ENCODE measurements at regions not wholly inside any gene's neighbourhood (a gene's known extent, or its start where the extent isn't known, plus 50 kb on each side); places are given as distances from the start of the nearest gene placed in this dataset.

GRCh38 chr13:75945841-75946482 lies 309.8 kb downstream of the LMO7 start:
- DNase-seq (ENCODE audit: low spot score): no peak

- DNase-seq (ENCODE audit: low spot score): no peak
These were observed 302.9 kb downstream of the LMO7 start for GRCh38 chr13:75938811-75939560.

GRCh38 chr13:75936791-75937190 lies 300.7 kb downstream of the LMO7 start:
- no peak for DNase-seq (ENCODE audit: low spot score)

GRCh38 chr13:75935805-75936204 lies 299.7 kb downstream of the LMO7 start:
- no peak for DNase-seq (ENCODE audit: low spot score)

- DNase-seq (ENCODE audit: low spot score): no peak
These were observed 298.8 kb downstream of the LMO7 start for GRCh38 chr13:75934889-75935288.

GRCh38 chr13:75932636-75933035 lies 296.5 kb downstream of the LMO7 start:
- DNase-seq (ENCODE audit: low spot score): no peak

GRCh38 chr13:75931116-75931515 lies 295.0 kb downstream of the LMO7 start:
- DNase-seq (ENCODE audit: low spot score): no peak

- no peak for DNase-seq (ENCODE audit: low spot score)
These were observed 292.9 kb downstream of the LMO7 start for GRCh38 chr13:75929076-75929475.

GRCh38 chr13:75927183-75927669 lies 291.1 kb downstream of the LMO7 start:
- DNase-seq (ENCODE audit: low spot score): no peak

GRCh38 chr13:75920536-75920935 lies 284.4 kb downstream of the LMO7 start:
- no peak for DNase-seq (ENCODE audit: low spot score)

- no peak for DNase-seq (ENCODE audit: low spot score)
These were observed 283.6 kb downstream of the LMO7 start for GRCh38 chr13:75919660-75920199.

GRCh38 chr13:75915066-75915465 lies 278.9 kb downstream of the LMO7 start:
- DNase-seq (ENCODE audit: low spot score): no peak

- DNase-seq (ENCODE audit: low spot score): no peak
These were observed 277.8 kb downstream of the LMO7 start for GRCh38 chr13:75913925-75914324.

GRCh38 chr13:75910591-75910990 lies 274.5 kb downstream of the LMO7 start:
- DNase-seq (ENCODE audit: low spot score): no peak

Measured in globus pallidus (tissue), 1 donor.